GM12878 (cell line): ENCODE measurements at regions not wholly inside any gene's neighbourhood (a gene's known extent, or its start where the extent isn't known, plus 50 kb on each side); places are given as distances from the start of the nearest gene placed in this dataset.

Experiments
- E2F4 ChIP-seq: IDR thresholded peaks from 2 replicates; pipeline ENCODE4 v1.6.1; 2012; ENCODE audit warnings: low read depth, low read length, improper control_type of control experiment
- NFYB ChIP-seq: IDR thresholded peaks from 2 replicates; pipeline ENCODE4 v1.6.1; 2011; ENCODE audit warnings: low read depth, mild to moderate bottlenecking, low read length, improper control_type of control experiment, moderate library complexity; ENCODE audit not compliant: insufficient read depth
- PML ChIP-seq: IDR thresholded peaks from 2 replicates; pipeline ENCODE4 v1.6.1; 2012; ENCODE audit warnings: low read length, inconsistent platforms
- RAD21 ChIP-seq: IDR thresholded peaks from 2 replicates; pipeline ENCODE4 v1.6.1; 2011; ENCODE audit warnings: mild to moderate bottlenecking, low read depth, low read length, moderate library complexity; ENCODE audit not compliant: insufficient read depth
- SMAD1 ChIP-seq: fragments of 450-650 bp; IDR thresholded peaks from 2 replicates; pipeline ENCODE4 v1.6.1; 2018; ENCODE audit warnings: mild to moderate bottlenecking, low read depth; ENCODE audit not compliant: partially characterized antibody
- SMC3 ChIP-seq: IDR thresholded peaks from 2 replicates; pipeline ENCODE4 v1.6.1; 2011; ENCODE audit warnings: low read length, improper control_type of control experiment, borderline replicate concordance
- STAT1 ChIP-seq: fragments of 450-650 bp; conservative IDR thresholded peaks from 2 replicates; pipeline ENCODE4 v1.6.1; 2014; ENCODE audit warnings: antibody characterized with exemption, mild to moderate bottlenecking
- USF1 ChIP-seq: IDR thresholded peaks from 2 replicates; pipeline ENCODE4 v1.6.1; 2011; ENCODE audit warnings: borderline replicate concordance, low read depth, mild to moderate bottlenecking, moderate library complexity, mixed read lengths, low read length; ENCODE audit not compliant: insufficient read depth; ENCODE audit errors: extremely low read length
- ZBTB4 ChIP-seq: fragments of 450-650 bp; formaldehyde crosslinking; IDR thresholded peaks from 2 replicates; pipeline ENCODE4 v1.4.0; 2022; ENCODE audit warnings: mild to moderate bottlenecking, moderate library complexity

GRCh38 chr3:135650309-135650708 lies 315.2 kb upstream of the PPP2R3A start:
- TF ChIP-seq E2F4 (no peak), SMC3 (no peak), STAT1 (no peak), NFYB (no peak), ZBTB4 (CRISPR knock-in tag) (no peak), RAD21 (no peak), SMAD1 (no peak), USF1 (no peak), PML (no peak)
